GM12878 (cell line): ENCODE measurements at regions not wholly inside any gene's neighbourhood (a gene's known extent, or its start where the extent isn't known, plus 50 kb on each side); places are given as distances from the start of the nearest gene placed in this dataset.

Experiments
- ATAC-seq: fragments of 200-7000 bp; cut with Tn5 transposase; 3 replicates; pipeline ENCODE4 v1.9.1; 2020; ENCODE audit warnings: mild to moderate bottlenecking, moderate library complexity
- BruUV-seq: library from RNA; stranded (reverse); fragments of 400-500 nt; replicated peaks from 2 replicates; lab custom pipeline; 2021; lab: Mats Ljungman, UMichigan
- CTCF ChIA-PET: fragments of 300-600 bp; sonication (Branson Sonifier 250); formaldehyde crosslinking; extraction: SDS; loops from one replicate; lab custom pipeline; 2021; ENCODE audit warnings: inconsistent platforms; lab: Yijun Ruan, JAX
- POLR2A ChIA-PET: fragments of 350-600 bp; formaldehyde crosslinking; extraction: SDS; loops from one replicate; lab custom pipeline; 2021; ENCODE audit warnings: inconsistent platforms; lab: Charles Lee
- RAD21 ChIA-PET: fragments of 300-600 bp; sonication (Branson Sonifier 250); formaldehyde crosslinking; loops from one replicate; lab custom pipeline; 2023; ENCODE audit warnings: antibody characterized with exemption; ENCODE audit not compliant: unreplicated experiment; lab: Charles Lee
- SMC1A ChIA-PET: fragments of 300-600 bp; sonication (Branson Sonifier 250); formaldehyde crosslinking; loops from one replicate; lab custom pipeline; 2023; ENCODE audit not compliant: unreplicated experiment, uncharacterized antibody; lab: Charles Lee
- DNase-seq: peaks from one replicate; pipeline ENCODE4 v3.0.0-alpha.2; 2011; ENCODE audit warnings: low read depth, low spot score
- FAIRE-seq: peaks from 3 replicates; lab custom pipeline; 2011; peaks lifted over from hg19 to GRCh38; lab: Jason Lieb, UNC
- H2AFZ ChIP-seq: 2 replicates; pipeline ENCODE4 v1.6.0; 2011; ENCODE audit warnings: low read depth, low read length, control low read depth; ENCODE audit not compliant: control insufficient read depth
- H3K27ac ChIP-seq: 2 replicates; pipeline ENCODE4 v1.5.1; 2011; ENCODE audit warnings: control low read depth; ENCODE audit not compliant: control insufficient read depth, insufficient read depth
- H3K27me3 ChIP-seq, 2 experiments: replicated peaks in 1 of 2; 2 replicates each; pipeline versions ENCODE4 v1.6.0 to v1.6.1; 2011; ENCODE audit warnings: low read length in 1 of 2; ENCODE audit not compliant: control insufficient read depth in 2 of 2, insufficient read depth in 2 of 2
- H3K36me3 ChIP-seq, 2 experiments: 2 replicates each; pipeline ENCODE4 v1.5.1; 2011; ENCODE audit warnings: low read length in 1 of 2; ENCODE audit not compliant: control insufficient read depth in 2 of 2, insufficient read depth in 2 of 2
- H3K4me1 ChIP-seq: 2 replicates; pipeline ENCODE4 v1.6.1; 2011; ENCODE audit warnings: mild to moderate bottlenecking, low read length, moderate library complexity, mixed read lengths; ENCODE audit not compliant: control insufficient read depth, insufficient read depth
- H3K4me2 ChIP-seq: 2 replicates; pipeline ENCODE4 v1.6.0; 2011; ENCODE audit warnings: control low read depth; ENCODE audit not compliant: control insufficient read depth, insufficient read depth
- H3K4me3 ChIP-seq: fragments of 200-600 bp; sonication (generic); 2 replicates; pipeline ENCODE4 v1.5.1; 2016
- H3K79me2 ChIP-seq: 2 replicates; pipeline ENCODE4 v1.6.0; 2011; ENCODE audit warnings: low read length; ENCODE audit not compliant: control insufficient read depth, insufficient read depth
- H3K9ac ChIP-seq: 2 replicates; pipeline ENCODE4 v1.8.0; 2011; ENCODE audit warnings: low read length, control low read depth, mixed read lengths; ENCODE audit not compliant: control insufficient read depth, insufficient read depth
- H3K9me3 ChIP-seq: replicated peaks from 3 replicates; pipeline ENCODE4 v1.5.1; 2011; ENCODE audit warnings: mild to moderate bottlenecking, low read length; ENCODE audit not compliant: control insufficient read depth, insufficient read depth
- H4K20me1 ChIP-seq: 2 replicates; pipeline ENCODE4 v1.6.0; 2011; ENCODE audit not compliant: control insufficient read depth, insufficient read depth
- BCL11A ChIP-seq: IDR thresholded peaks from 2 replicates; pipeline ENCODE4 v1.6.1; 2011; ENCODE audit warnings: low read depth, low read length
- CBX3 ChIP-seq: fragments of 200-600 bp; sonication (generic); IDR thresholded peaks from 2 replicates; pipeline ENCODE4 v1.6.1; 2016; ENCODE audit warnings: low read depth, borderline replicate concordance
- FOS ChIP-seq: IDR thresholded peaks from 3 replicates; pipeline ENCODE4 v1.6.1; 2011; ENCODE audit warnings: borderline replicate concordance; ENCODE audit not compliant: insufficient read length; ENCODE audit errors: extremely low read depth
- FOXM1 ChIP-seq: IDR thresholded peaks from 2 replicates; pipeline ENCODE4 v1.6.1; 2012; ENCODE audit warnings: low read depth, mild to moderate bottlenecking, inconsistent platforms, low read length, moderate library complexity
- GABPA ChIP-seq: IDR thresholded peaks from 2 replicates; pipeline ENCODE4 v1.6.1; 2014; ENCODE audit warnings: antibody characterized with exemption, low read depth, mild to moderate bottlenecking, inconsistent platforms
- HDGF ChIP-seq: fragments of 450-650 bp; IDR thresholded peaks from 2 replicates; pipeline ENCODE4 v1.6.1; 2016; ENCODE audit warnings: antibody characterized with exemption
- IKZF2 ChIP-seq, 2 experiments: fragments of 450-650 bp; IDR thresholded peaks; 2 replicates each; pipeline ENCODE4 v1.6.1; 2017; ENCODE audit warnings: mild to moderate bottlenecking in 2 of 2, moderate library complexity in 2 of 2
- IRF3 ChIP-seq: fragments of 450-650 bp; IDR thresholded peaks from 2 replicates; pipeline ENCODE4 v1.6.1; 2014; ENCODE audit warnings: mild to moderate bottlenecking
- IRF4 ChIP-seq: IDR thresholded peaks from 2 replicates; pipeline ENCODE4 v1.6.1; 2011; ENCODE audit warnings: low read depth, low read length
- NFYB ChIP-seq: IDR thresholded peaks from 2 replicates; pipeline ENCODE4 v1.6.1; 2011; ENCODE audit warnings: low read depth, mild to moderate bottlenecking, low read length, improper control_type of control experiment, moderate library complexity; ENCODE audit not compliant: insufficient read depth
- PAX8 ChIP-seq: fragments of 450-650 bp; IDR thresholded peaks from 2 replicates; pipeline ENCODE4 v1.6.1; 2017; ENCODE audit warnings: mild to moderate bottlenecking, moderate library complexity
- SP1 ChIP-seq: IDR thresholded peaks from one replicate; pipeline ENCODE4 v1.6.1; 2011; ENCODE audit warnings: low read depth, low read length
- SRF ChIP-seq, 2 experiments: IDR thresholded peaks; 2 replicates each; pipeline ENCODE4 v1.6.1; 2011; ENCODE audit warnings: low read depth in 2 of 2, low read length in 2 of 2, mild to moderate bottlenecking in 1 of 2, moderate library complexity in 1 of 2
- TCF12 ChIP-seq: IDR thresholded peaks from 2 replicates; pipeline ENCODE4 v1.6.1; 2011; ENCODE audit warnings: low read depth, mild to moderate bottlenecking, low read length
- ZBTB40 ChIP-seq: fragments of 450-650 bp; IDR thresholded peaks from 2 replicates; pipeline ENCODE4 v1.6.1; 2016; ENCODE audit warnings: mild to moderate bottlenecking, moderate library complexity, borderline replicate concordance
- WGBS: methylation state at CpG from one replicate; pipeline ENCODE4 v1.1.6; 2016; ENCODE audit warnings: low lambda C conversion rate; ENCODE audit not compliant: insufficient replicate concordance, insufficient coverage; ENCODE audit errors: missing lambda C conversion rate; 5-methylcytosine and 5-hydroxymethylcytosine counted together
- in situ Hi-C: fragments of 300-500 bp; cut with MboI; formaldehyde crosslinking; loops from 9 replicates; pipeline ENCODE4 v1.14.3; 2018; ENCODE audit warnings: mixed read lengths
- intact Hi-C: fragments of 100-400 bp; cut with micrococcal nuclease; formaldehyde crosslinking; loops from one replicate; pipeline ENCODE4 v1.14.2; 2022; ENCODE audit not compliant: unreplicated experiment

GRCh38 chr12:61854902-61855301 is 405.3 kb upstream of the USP15 start:
- H4K20me1 ChIP-seq, result no peaks in the 10 kb centered on the region
- CTCF ChIA-PET, result no interaction called here
- intact Hi-C loops, result no loop called here
- no peak for ATAC-seq
- SMC1A ChIA-PET, result no interaction called here
- no peak overlapping the region for H3K4me2 ChIP-seq
- H3K4me1 ChIP-seq, result no peaks in the 10 kb centered on the region
- H2AFZ ChIP-seq, result no peak overlapping the region
- H3K9ac ChIP-seq, result no peak overlapping the region
- no peak for DNase-seq
- TF ChIP-seq IRF3, result no peak
- no peak for TF ChIP-seq ZBTB40
- H3K4me3 ChIP-seq, result no peak overlapping the region
- RAD21 ChIA-PET, result no interaction called here
- no peak overlapping the region for H3K27ac ChIP-seq
- BruUV-seq, result no TSS peak
- in situ Hi-C loops, result no loop called here
- H3K27me3 ChIP-seq, result no peaks in the 10 kb centered on the region
- FAIRE-seq, result no peak
- POLR2A ChIA-PET, result no interaction called here
- no peaks in the 10 kb centered on the region for H3K79me2 ChIP-seq
- no peaks in the 10 kb centered on the region for H3K36me3 ChIP-seq
- H3K9me3 ChIP-seq, result no peaks in the 10 kb centered on the region

- 0% methylated on average over 2 of the region's 2 CpGs for WGBS
- RAD21 ChIA-PET, result no interaction called here
- TF ChIP-seq GABPA (no peak), CBX3 (no peak), IRF4 (no peak), TCF12 (no peak), SRF (IDR thresholded peaks at IDR 0.05; ENCODE audit: low read depth in 2 of 2, low read length in 2 of 2) (no peak), FOXM1 (no peak), FOS (no peak), SP1 (no peak), HDGF (no peak), PAX8 (no peak), NFYB (no peak), BCL11A (no peak), IKZF2 (IDR thresholded peaks at IDR 0.05) (no peak)
Observed at GRCh38 chr12:61857968-61858367, 402.2 kb upstream of the USP15 start.

More at GRCh38 chr12:61857968-61858367, 402.2 kb upstream of the USP15 start:
- H3K9ac ChIP-seq, result no peak overlapping the region
- in situ Hi-C loops, result no loop called here
- H3K4me1 ChIP-seq, result no peaks in the 10 kb centered on the region
- no peaks in the 10 kb centered on the region for H3K27me3 ChIP-seq
- no peak for FAIRE-seq
- no peaks in the 10 kb centered on the region for H4K20me1 ChIP-seq
- no peaks in the 10 kb centered on the region for H3K36me3 ChIP-seq
- H3K9me3 ChIP-seq, result no peaks in the 10 kb centered on the region
- no peak for ATAC-seq
- intact Hi-C loops, result no loop called here
- H3K27ac ChIP-seq, result no peak overlapping the region
- CTCF ChIA-PET, result no interaction called here
- BruUV-seq, result no TSS peak
- POLR2A ChIA-PET, result no interaction called here
- no peak overlapping the region for H3K4me2 ChIP-seq
- no peak overlapping the region for H3K4me3 ChIP-seq
- DNase-seq, result no peak
- SMC1A ChIA-PET, result interaction anchor here (0.6 kb wide), 1 partner anchor 195 kb away, joined by 3 read pairs; no protein-coding TSS in a partner anchor
- H3K79me2 ChIP-seq, result no peaks in the 10 kb centered on the region
- H2AFZ ChIP-seq, result no peak overlapping the region
